AML-193 (cell line): ENCODE measurements at regions not wholly inside any gene's neighbourhood (a gene's known extent, or its start where the extent isn't known, plus 50 kb on each side); places are given as distances from the start of the nearest gene placed in this dataset.
"Not testable (repeated sequence)": the region's sequence is repeated elsewhere in the genome, so short reads cannot be mapped to it uniquely, and the experiment has no call there.

ENCODE experiments used
- DNase-seq, 2 experiments: peaks; one replicate each; lab custom pipeline; 2025; lab: John Stamatoyannopoulos, UW

GRCh38 chrX:51148848-51149247, 183.8 kb upstream of the NUDT10 start:
- no peak for DNase-seq

GRCh38 chrX:51151734-51152133, 180.9 kb upstream of the NUDT10 start:
- DNase-seq = no peak

- no peak for DNase-seq
Measured at GRCh38 chrX:51155157-51155556, 177.5 kb upstream of the NUDT10 start.

- no peak for DNase-seq
Measured at GRCh38 chrX:51155566-51155965, 177.1 kb upstream of the NUDT10 start.

- no peak for DNase-seq
Measured at GRCh38 chrX:51158231-51158630, 174.4 kb upstream of the NUDT10 start.

- DNase-seq = not testable (repeated sequence)
Measured at GRCh38 chrX:51159378-51159777, 173.2 kb upstream of the NUDT10 start.

- no peak for DNase-seq
Measured at GRCh38 chrX:51163730-51164129, 168.9 kb upstream of the NUDT10 start.

- DNase-seq = not testable (repeated sequence)
Measured at GRCh38 chrX:51178356-51178900, 154.2 kb upstream of the NUDT10 start.

GRCh38 chrX:51179805-51180204, 152.8 kb upstream of the NUDT10 start:
- DNase-seq = not testable (repeated sequence)

- no peak for DNase-seq
Measured at GRCh38 chrX:51182545-51182944, 150.1 kb upstream of the NUDT10 start.

GRCh38 chrX:51192104-51192503, 140.5 kb upstream of the NUDT10 start:
- no peak for DNase-seq

GRCh38 chrX:51215266-51215665, 117.4 kb upstream of the NUDT10 start:
- no peak for DNase-seq

- DNase-seq = no peak
Measured at GRCh38 chrX:51215856-51216255, 116.8 kb upstream of the NUDT10 start.

GRCh38 chrX:51242212-51242611, 90.4 kb upstream of the NUDT10 start:
- DNase-seq = no peak

- DNase-seq = no peak
Measured at GRCh38 chrX:51257490-51257889, 75.1 kb upstream of the NUDT10 start.

- not testable (repeated sequence) for DNase-seq
Measured at GRCh38 chrX:51262271-51262670, 70.4 kb upstream of the NUDT10 start.

GRCh38 chrX:51272638-51273037, 60.0 kb upstream of the NUDT10 start:
- DNase-seq = no peak

- no peak for DNase-seq
Measured at GRCh38 chrX:51281758-51282318, 50.8 kb upstream of the NUDT10 start.
